ENCODE measurements at regions not wholly inside any gene's neighbourhood (a gene's known extent, or its start where the extent isn't known, plus 50 kb on each side); places are given as distances from the start of the nearest gene placed in this dataset.
"Not testable (repeated sequence)": the region's sequence is repeated elsewhere in the genome, so short reads cannot be mapped to it uniquely, and the experiment has no call there.

DNA sequence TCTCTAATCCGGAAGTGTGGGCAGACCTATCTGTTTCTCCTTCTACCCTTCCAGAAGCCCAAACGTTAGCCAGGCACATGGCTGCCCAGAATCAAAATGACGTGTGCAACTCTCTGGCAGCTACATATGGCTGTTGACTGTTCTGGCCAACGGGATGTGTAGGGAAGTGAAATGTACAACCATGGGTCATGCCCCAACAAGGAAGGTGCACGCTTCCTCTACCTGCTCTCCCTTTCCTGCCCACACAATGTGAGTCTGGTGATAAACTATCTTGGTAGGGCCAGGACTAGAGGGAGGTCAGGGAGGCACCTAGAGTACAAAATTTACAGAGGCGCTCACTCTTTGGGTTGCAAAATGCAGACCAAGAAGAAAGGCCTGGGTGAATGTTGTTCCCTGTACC lies 495.9 kb upstream of the PROK2 start:
- no peak for DNase-seq (ENCODE audit: low read depth in 2 of 2)

DNA sequence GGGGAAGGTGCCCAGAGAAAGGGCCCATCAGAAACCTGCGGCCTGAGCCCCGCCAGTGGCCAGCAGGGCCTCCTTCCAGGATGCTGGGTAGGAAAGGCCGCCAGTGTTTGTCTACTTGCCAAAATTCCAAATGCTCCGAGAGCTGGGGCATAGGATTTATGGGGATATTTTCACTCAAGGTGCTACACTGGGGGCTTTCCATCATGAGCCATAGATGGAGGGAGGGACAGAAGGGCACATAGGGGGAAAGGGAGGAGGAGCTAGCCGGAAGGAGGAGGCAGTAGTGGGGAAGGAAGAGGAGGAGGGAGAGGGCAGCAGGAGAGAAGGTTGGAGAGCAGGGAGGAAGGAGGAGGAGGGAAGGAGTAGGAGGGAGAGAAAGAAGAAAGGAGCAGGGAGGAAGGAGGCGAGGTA lies 494.7 kb upstream of the PROK2 start:
- DNase-seq (ENCODE audit: low read depth in 2 of 2), result no peak

DNA sequence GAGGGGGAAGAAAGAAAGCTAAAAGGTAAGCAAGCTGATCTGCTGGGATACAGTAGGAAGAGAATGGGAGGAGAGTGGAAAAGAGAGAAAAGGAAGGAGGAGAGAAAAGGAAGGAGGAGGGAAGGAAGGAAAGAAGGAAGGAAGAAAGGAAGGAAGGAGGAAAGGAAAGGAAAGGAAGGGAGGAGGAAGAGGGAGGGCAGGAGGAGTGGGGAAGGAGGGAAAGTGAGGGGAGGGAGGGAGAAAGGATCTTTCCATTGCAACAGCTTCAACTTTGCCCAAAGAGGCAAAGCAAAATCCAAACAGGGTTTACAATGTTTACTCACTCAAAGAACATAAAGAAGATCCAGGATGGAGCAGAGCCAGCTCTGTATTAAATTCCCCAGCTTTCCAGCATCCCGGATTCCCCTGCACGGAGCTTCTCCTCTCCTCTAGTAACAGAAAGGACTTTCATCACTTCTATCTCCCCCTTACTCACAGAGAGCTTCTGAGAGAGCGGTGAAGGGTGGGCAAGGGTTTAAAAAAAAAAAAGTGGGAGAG lies 494.2 kb upstream of the PROK2 start:
- no peak for DNase-seq (ENCODE audit: low read depth in 2 of 2)

DNA sequence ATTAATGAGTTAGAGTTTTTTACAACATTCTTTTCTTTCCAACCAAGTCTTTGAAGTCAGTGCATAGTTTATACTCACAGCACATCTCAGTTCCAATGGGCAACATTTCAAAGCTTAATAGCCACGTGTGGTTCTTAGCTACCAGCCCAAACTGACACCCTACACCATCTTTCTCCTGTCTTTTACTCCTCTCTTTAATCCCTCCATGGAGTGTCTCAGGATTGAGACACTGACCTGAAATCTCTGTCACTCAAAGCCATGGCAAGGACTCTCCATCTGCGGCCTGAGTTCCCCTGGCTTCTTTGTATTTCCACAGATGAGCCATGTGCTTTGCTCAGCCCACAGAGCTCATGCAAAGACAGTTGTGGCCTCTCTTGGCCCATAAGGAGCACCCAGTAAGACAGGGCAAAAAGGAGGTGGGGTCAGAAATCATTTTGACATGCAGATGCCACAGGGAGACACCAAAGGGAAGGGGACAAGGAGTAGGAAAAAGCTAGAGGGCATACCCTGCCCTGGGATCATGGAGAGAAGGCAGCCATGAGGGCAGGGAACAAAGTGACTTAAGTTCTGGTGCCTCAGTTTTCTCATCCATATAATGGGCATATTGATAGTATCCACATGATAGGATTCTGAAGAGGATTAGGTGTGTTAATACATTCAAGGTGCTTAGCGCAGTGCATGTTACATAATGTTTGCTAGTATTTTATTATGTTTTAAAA lies 493.6 kb upstream of the PROK2 start:
- no peak for DNase-seq (ENCODE audit: low read depth in 2 of 2)

DNA sequence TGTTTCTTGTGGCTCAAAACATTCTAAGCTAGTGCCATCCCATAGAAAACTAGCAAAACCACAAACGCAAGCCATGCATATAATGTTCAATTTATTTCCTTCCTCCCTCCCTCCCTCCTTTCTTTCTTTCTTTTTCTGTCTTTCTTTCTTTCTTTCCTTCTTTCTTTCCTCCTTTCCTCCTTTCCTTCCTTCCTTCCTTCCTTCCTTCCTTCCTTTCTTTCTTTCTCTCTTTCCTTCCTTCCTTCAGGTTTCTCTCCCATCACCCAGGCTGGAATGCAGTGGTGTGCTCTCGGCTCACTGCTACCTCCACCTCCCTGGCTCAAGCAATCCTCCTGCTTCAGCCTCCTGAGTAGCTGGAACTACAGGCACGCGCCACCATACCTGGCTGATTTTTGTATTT lies 492.8 kb upstream of the PROK2 start:
- DNase-seq (ENCODE audit: low read depth in 2 of 2), result no peak

DNA sequence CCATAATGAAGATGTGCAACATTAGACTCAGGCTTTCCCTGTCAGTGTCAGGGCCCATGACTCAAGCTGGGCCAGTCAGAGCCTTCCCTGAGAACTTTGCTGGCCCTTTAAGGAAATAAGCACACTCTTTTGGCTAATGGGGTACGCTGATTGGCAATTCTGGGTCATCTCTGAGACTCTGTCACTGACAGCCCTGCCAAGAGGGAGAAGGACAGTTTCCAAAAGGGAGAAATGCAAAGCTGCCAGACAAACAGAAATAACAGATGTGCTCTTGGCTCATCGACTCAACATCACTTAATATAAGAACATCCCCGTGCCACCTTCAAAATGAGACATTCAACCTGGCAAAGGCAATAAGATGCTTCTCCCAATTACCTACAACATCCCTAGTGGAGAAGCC lies 491.9 kb upstream of the PROK2 start:
- no peak for DNase-seq (ENCODE audit: low read depth in 2 of 2)

DNA sequence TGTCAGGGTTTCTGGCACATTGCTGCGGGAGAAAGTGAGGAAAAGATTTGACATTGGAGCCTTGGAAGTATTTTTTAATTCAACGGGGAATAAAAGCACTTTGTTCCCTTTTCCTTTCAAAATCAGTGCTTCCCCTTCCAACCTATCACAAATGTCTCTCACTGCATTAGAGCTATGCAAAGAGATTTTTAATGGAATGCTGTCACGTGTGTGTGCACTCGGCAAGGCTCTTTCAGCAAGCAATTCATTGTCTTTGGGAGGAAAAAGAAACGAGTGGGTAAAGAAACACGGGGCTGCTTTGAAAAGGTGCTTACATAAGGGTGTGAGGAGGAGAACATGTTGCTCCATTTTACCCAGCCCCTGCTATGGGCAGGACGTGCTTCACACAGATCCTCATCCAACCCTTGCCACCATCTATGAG lies 490.4 kb upstream of the PROK2 start:
- no peak for DNase-seq (ENCODE audit: low read depth in 2 of 2)

DNA sequence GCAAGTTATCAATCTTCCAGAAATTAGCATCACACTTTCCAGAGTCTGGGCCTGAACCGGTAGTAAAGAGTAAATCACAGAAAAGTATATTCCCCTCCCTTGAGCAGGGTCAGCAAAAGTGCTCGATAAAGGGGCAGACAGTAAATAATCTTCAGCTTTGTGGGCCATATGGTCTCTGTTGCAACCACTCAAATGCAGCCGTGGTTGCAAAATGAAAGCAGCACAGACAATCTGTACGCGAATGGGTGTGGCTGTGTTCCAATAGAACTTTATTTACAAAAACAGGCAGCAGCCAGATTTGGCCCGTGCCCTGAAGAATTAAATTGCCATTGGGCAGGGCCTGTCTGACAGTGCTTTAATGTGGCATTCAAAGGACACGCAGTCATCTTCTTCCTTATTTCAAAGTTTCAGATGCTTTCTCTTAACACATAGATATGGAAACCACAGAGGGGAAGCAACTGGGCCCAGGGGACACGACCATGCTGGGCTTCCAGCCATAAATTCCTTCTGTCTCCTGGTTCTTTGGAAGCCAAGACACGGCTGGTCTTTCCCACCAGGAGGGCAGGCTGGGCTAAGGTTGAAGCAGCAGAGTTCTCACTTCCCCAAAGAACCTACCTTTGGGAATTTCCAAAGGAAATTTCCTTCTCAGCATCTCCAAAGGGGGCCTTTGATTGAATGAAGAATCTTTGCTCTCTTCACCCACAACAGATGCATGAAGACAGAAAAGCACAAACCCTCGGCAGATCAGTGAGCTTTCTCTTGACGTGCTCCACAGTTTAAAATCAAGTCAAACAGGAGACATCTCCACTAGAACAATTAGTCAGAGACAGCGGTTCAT lies 489.8 kb upstream of the PROK2 start:
- DNase-seq (ENCODE audit: low read depth in 2 of 2), result no peak

DNA sequence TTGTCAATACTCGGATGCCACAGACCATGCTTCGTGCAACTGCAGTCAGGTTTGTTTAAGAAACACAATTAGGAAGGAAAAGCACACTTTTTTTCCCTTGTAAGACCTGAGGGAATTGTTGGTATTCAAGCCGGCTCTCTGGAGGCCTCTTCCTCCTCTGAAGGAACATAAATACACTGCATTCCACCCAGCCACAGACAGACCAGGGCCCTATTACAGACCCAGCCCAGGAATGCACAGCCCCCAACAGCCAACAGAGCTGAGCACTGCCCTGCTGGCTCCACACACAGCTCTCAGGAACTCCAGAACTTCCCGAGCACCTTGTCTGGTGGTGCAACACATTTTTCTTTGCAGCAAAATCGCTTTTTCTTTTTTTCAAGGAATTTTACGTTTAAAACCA lies 488.7 kb upstream of the PROK2 start:
- no peak for DNase-seq (ENCODE audit: low read depth in 2 of 2)

DNA sequence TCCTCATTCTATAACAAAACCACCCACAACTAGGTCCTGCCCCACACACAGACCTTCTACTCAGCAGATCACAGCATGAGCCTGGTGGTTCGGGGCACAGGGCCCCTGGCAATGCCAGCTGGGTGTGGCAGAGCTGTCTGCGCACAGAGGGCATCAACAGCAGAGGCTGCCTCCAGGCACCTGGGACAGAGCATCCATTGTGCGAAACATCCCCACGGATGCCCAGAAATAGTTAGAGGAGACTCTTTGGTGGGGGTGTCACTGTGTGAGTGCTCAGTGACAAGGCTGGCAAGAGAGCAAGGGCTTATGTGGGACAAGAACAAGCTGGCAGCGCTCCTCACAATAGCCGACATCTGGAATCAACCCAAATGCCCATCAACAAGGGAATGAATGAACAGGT lies 487.4 kb upstream of the PROK2 start:
- DNase-seq (ENCODE audit: low read depth in 2 of 2), result no peak

DNA sequence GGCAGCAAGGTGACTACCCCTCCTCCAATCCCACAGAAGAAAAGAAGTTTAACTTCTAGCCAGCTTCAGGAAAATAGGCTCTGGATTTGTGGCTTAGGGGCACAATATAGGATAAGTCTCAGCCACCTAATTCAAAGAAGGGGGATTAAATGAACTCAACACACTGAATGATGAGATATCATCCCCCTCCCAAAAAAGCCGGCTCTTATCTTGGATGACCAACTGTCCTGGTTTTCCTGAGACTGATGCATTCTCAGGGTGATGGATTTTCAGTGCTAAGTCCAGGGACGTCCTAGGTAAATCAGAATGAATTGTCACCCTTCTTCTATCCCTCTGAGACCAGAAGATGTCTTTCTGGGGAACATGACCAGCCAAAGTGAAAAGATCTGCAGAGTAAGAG lies 487.0 kb upstream of the PROK2 start:
- DNase-seq (ENCODE audit: low read depth in 2 of 2), result no peak

DNA sequence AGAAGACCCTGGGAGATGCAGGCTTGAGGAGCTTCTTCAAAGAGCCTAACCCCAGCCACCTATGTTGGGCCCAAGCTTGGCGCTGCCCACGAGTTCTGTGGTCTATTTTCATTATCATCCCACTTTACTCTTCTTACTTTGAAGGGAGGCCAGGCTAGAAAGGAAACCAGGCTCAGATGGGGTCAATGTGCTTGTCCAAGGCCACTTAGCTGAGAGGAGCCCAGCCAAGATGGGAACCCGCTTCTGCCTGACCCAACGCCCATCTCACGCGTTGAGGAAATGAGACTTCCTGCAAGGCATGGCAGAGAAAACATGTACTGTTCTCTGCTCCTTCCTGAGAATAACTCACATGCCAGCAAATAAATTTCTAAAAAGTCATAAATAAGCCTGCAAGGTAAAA lies 486.3 kb upstream of the PROK2 start:
- DNase-seq (ENCODE audit: low read depth in 2 of 2), result no peak

DNA sequence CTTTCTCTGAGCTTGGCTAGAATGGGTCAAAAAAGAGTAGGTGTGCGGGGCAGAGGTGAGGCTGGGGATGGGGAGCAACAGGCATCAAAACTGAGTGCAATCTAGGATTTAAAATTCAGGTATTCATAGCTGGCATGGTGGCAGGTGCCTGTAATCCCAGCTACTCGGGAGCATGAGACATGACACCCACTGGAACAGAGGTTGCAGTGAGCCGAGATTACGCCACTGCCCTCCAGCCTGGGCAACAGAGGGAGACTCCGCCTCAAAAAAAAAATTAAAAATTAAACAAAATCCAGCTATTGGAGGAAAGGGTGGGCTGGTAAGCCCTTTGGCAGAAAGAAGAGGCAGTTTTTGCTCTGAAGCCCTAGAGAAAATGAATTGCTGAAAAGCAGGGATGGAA lies 485.8 kb upstream of the PROK2 start:
- no peak for DNase-seq (ENCODE audit: low read depth in 2 of 2)

DNA sequence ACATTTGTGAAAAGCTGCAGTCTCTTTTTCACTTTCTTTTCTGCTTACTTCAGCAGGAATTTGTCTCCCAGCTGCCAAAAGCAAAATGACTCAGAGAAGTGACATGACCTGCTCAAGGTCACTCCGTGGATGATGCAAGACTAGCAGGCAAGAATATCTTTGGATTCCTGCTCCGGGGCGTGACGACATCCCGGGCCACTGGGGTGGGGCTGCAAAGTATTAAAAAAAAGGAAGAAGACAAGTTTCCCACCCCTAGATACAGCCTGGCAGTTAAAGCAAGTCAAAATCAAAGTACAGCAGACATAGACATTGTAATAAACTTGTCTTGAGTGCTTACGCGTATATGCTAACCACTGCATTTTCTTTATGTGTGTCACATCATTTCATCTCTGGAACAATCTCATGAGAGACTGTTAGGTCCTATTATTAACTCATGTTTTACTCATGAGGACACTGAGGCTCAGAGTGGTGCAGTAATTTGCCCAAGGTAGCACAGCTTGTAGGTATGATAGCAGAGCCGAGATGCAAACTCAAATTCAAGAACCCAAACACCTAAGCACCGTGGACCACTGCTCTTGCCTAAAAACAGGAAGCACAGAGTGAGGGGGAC lies 485.2 kb upstream of the PROK2 start:
- no peak for DNase-seq (ENCODE audit: low read depth in 2 of 2)

DNA sequence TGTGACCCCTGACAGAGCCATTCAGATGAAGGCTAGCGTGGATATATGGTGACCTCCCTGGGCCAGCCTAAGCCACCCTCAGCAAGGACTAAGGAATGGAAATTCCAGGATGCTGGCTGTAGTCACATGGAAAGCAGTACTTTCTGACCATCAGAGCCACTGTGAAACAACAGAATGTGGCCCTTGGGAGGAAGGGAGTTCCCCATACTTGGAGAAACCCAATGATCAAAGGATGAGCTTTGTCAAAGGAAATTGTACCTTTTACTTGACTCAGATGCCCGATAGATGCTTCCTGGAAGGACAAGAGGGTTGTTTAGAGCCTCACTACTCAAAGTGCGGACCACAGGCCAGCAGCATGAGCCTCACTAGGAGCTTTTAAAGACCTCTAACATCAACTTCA lies 484.5 kb upstream of the PROK2 start:
- DNase-seq (ENCODE audit: low read depth in 2 of 2), result no peak

DNA sequence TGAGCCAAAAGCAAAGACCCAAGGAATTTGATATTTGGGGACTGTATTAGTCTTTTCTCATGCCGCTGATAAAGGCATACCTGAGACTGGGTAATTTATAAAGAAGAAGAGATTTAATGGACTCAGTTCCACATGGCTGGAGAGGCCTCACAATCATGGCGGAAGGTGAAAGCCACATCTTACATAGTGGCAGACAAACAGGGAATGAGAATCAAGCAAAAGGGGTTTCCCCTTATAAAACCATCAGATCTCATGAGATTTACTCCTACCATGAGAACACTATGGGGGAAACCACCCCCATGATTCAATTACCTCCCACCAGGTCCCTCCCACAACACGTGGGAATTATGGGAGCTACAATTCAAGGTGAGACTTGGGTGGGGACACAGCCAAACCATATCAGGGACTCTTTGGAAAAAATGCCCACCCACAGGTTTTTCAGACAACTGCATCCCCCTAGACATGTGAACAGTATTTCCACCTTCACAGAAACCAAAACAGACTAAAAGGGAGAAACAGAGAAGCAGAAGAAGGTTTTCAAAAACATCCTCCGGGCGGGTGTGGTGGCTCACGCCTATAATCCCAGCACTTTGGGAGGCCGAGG lies 482.1 kb upstream of the PROK2 start:
- DNase-seq (ENCODE audit: low read depth in 2 of 2), result not testable (repeated sequence)

DNA sequence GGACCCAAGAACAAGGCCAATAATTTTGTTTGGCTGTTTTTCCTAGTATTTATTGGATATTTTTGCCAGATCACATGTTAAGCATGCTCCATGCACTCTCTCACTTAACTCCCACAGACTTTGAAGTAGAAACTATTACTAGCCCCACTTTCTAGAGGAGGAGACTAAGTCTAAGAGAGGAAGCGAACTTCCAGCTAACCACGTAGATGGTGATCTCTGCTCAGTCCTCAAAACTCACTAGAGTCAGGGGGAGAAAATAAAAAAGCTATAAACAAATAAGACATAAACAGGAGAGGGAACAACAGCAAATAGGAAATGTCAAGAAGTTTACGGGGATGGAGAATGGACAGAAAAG lies 481.0 kb upstream of the PROK2 start:
- no peak for DNase-seq (ENCODE audit: low read depth in 2 of 2)

DNA sequence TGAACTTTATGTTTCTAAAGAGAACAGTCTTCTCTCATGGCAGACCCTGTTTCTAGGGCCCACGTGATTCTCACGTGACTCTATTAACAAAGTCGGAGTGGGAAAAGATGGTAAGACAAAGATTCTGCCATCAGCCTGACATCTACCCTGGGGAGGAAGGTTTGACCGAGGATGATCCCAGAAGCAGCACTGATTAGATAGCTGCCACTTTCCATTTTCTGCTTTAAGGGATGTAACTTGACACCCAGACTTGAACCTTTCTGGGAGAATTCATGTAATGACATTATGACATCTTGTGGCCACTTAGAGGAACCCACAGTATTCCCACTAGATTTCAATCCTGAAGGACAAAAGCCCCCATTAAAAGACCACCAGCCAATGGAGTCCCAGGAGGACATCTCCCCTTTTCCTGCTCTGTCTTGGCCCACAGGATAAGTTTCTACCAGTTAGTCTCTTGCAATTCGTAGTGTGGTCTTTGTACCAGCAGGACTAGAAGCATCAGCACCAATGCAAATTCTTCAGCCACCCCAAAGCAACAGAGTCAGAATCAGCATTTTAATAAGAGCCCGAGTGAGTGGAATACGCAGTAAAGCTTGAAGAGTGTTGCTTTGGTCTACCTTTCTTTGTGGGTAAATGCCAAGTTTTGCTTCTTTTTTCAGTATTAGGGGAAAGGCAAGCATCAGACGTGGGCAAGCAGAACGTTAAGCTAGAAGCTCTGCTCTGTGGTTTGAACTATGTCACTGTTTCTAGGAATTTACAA lies 480.5 kb upstream of the PROK2 start:
- no peak for DNase-seq (ENCODE audit: low read depth in 2 of 2)

DNA sequence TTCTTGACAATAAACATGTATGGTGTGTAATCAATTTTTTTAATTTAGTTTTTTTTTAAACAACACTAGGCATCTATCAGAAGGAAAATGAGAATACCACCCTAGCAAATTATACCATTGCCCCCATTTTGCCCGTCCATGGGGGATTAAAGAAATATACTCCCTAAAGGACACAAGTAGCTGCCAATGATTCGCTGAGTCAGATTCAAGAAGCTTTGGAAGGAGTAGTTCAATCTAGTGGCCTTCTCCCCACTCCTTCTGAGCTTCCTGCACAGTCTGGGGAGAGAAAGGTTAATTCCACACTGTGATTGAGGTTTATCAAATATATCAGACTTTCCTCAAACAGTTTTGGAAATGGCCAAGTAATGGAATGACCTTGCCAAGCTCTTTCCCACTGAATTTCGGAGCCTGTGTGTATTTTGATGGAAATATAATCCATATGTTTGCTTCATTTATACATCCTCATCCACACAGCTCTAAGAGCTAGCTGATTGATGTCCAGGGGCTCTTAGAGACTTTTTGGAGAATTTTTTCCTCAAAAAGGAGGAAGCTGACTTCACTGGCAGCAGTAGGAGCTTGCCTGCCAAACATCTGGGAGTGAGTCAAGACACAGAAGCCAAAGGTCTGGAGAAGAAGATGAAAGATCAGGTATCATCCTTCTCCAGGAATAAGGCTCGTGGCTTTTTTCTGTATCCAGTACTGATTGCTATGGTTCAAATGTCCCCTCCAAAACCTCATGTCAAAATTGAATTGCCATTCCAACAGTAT lies 478.5 kb upstream of the PROK2 start:
- DNase-seq (ENCODE audit: low read depth in 2 of 2), result no peak

DNA sequence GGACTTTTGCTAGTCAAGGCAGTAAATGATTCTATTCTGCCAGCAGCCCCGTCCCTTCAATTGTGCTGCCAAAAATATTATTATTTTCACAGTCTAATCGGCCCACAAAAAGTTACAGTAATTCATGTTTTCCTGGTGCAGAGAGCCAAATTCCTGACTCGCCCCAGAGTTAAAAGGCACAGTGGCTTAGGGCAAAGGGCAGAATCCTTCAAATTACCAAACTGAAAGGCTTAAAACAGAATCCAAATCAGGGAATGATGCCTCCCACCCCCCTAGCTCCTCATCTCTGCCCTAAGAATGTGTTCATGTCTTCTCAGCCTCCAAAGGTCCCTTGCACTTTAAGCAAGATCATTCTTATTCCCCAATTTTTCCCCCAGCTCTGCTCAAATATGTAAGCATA lies 477.8 kb upstream of the PROK2 start:
- DNase-seq (ENCODE audit: low read depth in 2 of 2), result no peak

Measured in stimulated activated CD8-positive, alpha-beta memory T cell treated with anti-CD3 and anti-CD28 coated beads, Interleukin-7, amount 100 ng/mL, for 4 hours (primary cell).